ENCODE measurements at regions not wholly inside any gene's neighbourhood (a gene's known extent, or its start where the extent isn't known, plus 50 kb on each side); places are given as distances from the start of the nearest gene placed in this dataset.

GRCh38 chr3:135811651-135812050 is 153.9 kb upstream of the PPP2R3A start:
- TF ChIP-seq EZH2 (IDR thresholded peaks at IDR 0.05; ENCODE audit: borderline replicate concordance, insufficient read depth, low read length, poor library complexity, severe bottlenecking), result no peak
- TF ChIP-seq CTCF (IDR thresholded peaks at IDR 0.05; ENCODE audit: poor library complexity, severe bottlenecking), result no peak

Measured in neural cell (in vitro differentiated cells).